ENCODE measurements at regions not wholly inside any gene's neighbourhood (a gene's known extent, or its start where the extent isn't known, plus 50 kb on each side); places are given as distances from the start of the nearest gene placed in this dataset.

- TF ChIP-seq POLR2A (IDR thresholded peaks at IDR 0.05; ENCODE audit: low read depth, low read length) (no peak), TAF1 (IDR thresholded peaks at IDR 0.05; ENCODE audit: borderline replicate concordance, low read depth, low read length) (no peak), POLR2AphosphoS5 (IDR thresholded peaks at IDR 0.05; ENCODE audit: low read depth, low read length) (no peak)
Measured at GRCh38 chr5:33032271-33033070, 321.4 kb downstream of the NPR3 start.
